ENCODE measurements at regions not wholly inside any gene's neighbourhood (a gene's known extent, or its start where the extent isn't known, plus 50 kb on each side); places are given as distances from the start of the nearest gene placed in this dataset.

DNA sequence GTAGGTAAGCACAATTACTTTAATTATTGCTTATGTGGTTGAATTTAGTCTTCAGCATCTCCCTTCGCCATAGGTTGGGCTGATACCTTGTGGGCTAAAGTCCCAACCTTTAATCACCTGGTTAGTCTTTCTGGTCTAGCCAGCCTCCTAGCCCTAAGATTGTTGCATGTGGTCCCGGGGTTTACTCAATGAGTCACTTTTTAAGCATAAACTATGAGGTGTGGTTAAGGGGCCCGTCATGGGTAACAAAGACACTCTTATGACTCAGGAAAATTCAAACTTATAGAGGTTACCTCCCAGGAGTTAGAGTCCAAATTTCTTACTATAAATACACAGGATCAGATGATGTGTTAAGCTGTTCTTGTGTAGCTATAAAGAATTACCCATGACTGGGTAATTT lies 841.6 kb downstream of the TRIB2 start:
- no peaks in the 10 kb centered on the region for H3K36me3 Mint-ChIP-seq
- Histone ChIP-seq H3K27me3 (replicated peaks in 1 of 2; ENCODE audit: control insufficient read depth in 2 of 2, extremely low read depth in 1 of 2, insufficient read depth in 2 of 2, low read length in 1 of 2) (no peaks in the 10 kb centered on the region), H3K36me3 (ENCODE audit: control insufficient read depth in 2 of 2, extremely low read depth in 1 of 2, insufficient read depth in 1 of 2, low read length in 1 of 2) (no peaks in the 10 kb centered on the region), H3K27ac (ENCODE audit: low read length) (no peak overlapping the region), H3K4me3 (ENCODE audit: control insufficient read depth in 1 of 2, extremely low read depth in 1 of 2, low read length in 1 of 2) (no peak overlapping the region), H3K4me1 (ENCODE audit: control insufficient read depth in 1 of 2, extremely low read depth in 1 of 2, insufficient read depth in 2 of 2, low read length in 2 of 2) (no peaks in the 10 kb centered on the region), H3K9me3 (no peaks in the 10 kb centered on the region)
- ChIA-PET CTCF (no interaction called here), POLR2A (no interaction called here)
- peaks cover 4 to 10% (median 5%) of the 10 kb centered on the region in 3 donors for H3K9me3 Mint-ChIP-seq
- H3K27ac Mint-ChIP-seq: no peak overlapping the region
- H3K4me1 Mint-ChIP-seq: no peaks in the 10 kb centered on the region
- no CpG with 5 or more reads among the region's 3 CpGs for WGBS (ENCODE audit: insufficient coverage)
- H3K4me3 Mint-ChIP-seq: no peak overlapping the region
- H3K27me3 Mint-ChIP-seq: no peaks in the 10 kb centered on the region
- ATAC-seq (replicated peaks in 1 of 4) (no peak), DNase-seq (no peak)

DNA sequence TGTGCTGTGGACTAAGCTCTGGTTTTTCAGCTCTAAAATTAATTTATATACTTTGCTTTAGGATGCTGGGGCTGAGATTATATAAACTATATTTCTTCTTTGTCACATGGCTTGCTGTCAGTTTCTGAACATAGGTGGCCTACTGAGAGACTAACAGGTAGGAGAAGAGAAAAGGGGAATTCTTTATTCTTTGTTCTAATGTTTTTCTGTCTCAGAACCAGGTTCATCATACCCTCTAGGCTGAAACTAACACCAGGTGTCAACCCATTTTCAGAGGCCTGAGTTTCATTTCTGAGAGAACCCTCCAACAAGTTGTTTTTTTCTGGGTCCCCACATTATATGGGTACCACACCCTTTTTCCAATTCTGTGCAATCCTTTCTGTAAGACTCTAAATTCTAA lies 843.6 kb downstream of the TRIB2 start:
- Mint-ChIP-seq H3K4me1 (no peaks in the 10 kb centered on the region), H3K27me3 (no peaks in the 10 kb centered on the region), H3K36me3 (no peaks in the 10 kb centered on the region), H3K27ac (no peak overlapping the region), H3K4me3 (no peak overlapping the region), H3K9me3 (peaks cover 4 to 10% (median 5%) of the 10 kb centered on the region in 3 donors)
- H3K27ac ChIP-seq (ENCODE audit: low read length): no peak overlapping the region
- no peaks in the 10 kb centered on the region for H3K36me3 ChIP-seq (ENCODE audit: control insufficient read depth in 2 of 2, extremely low read depth in 1 of 2, insufficient read depth in 1 of 2, low read length in 1 of 2)
- no peak overlapping the region for H3K4me3 ChIP-seq (ENCODE audit: control insufficient read depth in 1 of 2, extremely low read depth in 1 of 2, low read length in 1 of 2)
- no peak for ATAC-seq (replicated peaks in 1 of 4)
- H3K9me3 ChIP-seq: no peaks in the 10 kb centered on the region
- DNase-seq: no peak
- no peaks in the 10 kb centered on the region for H3K27me3 ChIP-seq (replicated peaks in 1 of 2; ENCODE audit: control insufficient read depth in 2 of 2, extremely low read depth in 1 of 2, insufficient read depth in 2 of 2, low read length in 1 of 2)
- H3K4me1 ChIP-seq (ENCODE audit: control insufficient read depth in 1 of 2, extremely low read depth in 1 of 2, insufficient read depth in 2 of 2, low read length in 2 of 2): no peaks in the 10 kb centered on the region
- ChIA-PET POLR2A (no interaction called here), CTCF (no interaction called here)

DNA sequence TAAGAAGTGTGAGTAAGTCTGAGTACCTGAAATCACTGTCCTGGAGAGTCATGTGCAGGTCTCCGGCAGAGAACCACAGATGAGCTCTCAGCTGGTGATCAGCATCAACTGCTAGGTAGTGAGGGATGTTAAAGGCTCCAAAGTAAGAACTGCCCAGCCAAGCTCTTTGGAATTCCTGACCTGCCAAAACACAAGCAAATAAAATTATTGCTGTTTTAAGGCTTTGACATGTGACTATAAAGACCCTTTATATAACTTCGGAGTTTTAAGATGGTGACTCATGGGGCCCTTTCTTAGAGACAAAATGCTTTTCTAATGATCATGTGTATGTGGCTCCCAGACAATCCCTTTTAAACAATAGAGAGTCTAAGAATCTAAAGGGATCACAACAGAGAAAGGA lies 855.7 kb downstream of the TRIB2 start:
- H3K27ac ChIP-seq (ENCODE audit: low read length): no peak overlapping the region
- 100% methylated on average over 1 of the region's 2 CpGs for WGBS (ENCODE audit: insufficient coverage)
- H3K27me3 ChIP-seq (replicated peaks in 1 of 2; ENCODE audit: control insufficient read depth in 2 of 2, extremely low read depth in 1 of 2, insufficient read depth in 2 of 2, low read length in 1 of 2): no peaks in the 10 kb centered on the region
- H3K4me1 ChIP-seq (ENCODE audit: control insufficient read depth in 1 of 2, extremely low read depth in 1 of 2, insufficient read depth in 2 of 2, low read length in 2 of 2): no peaks in the 10 kb centered on the region
- Mint-ChIP-seq H3K27me3 (no peaks in the 10 kb centered on the region), H3K4me1 (no peaks in the 10 kb centered on the region), H3K27ac (no peak overlapping the region), H3K4me3 (no peak overlapping the region), H3K36me3 (no peaks in the 10 kb centered on the region), H3K9me3 (peaks cover 0 to 6% (median 2%) of the 10 kb centered on the region in 3 donors)
- ATAC-seq (replicated peaks in 1 of 4) (no peak), DNase-seq (no peak)
- CTCF ChIA-PET: no interaction called here
- no peak overlapping the region for H3K4me3 ChIP-seq (ENCODE audit: control insufficient read depth in 1 of 2, extremely low read depth in 1 of 2, low read length in 1 of 2)
- POLR2A ChIA-PET: no interaction called here
- H3K36me3 ChIP-seq (ENCODE audit: control insufficient read depth in 2 of 2, extremely low read depth in 1 of 2, insufficient read depth in 1 of 2, low read length in 1 of 2): no peaks in the 10 kb centered on the region
- H3K9me3 ChIP-seq: no peaks in the 10 kb centered on the region

DNA sequence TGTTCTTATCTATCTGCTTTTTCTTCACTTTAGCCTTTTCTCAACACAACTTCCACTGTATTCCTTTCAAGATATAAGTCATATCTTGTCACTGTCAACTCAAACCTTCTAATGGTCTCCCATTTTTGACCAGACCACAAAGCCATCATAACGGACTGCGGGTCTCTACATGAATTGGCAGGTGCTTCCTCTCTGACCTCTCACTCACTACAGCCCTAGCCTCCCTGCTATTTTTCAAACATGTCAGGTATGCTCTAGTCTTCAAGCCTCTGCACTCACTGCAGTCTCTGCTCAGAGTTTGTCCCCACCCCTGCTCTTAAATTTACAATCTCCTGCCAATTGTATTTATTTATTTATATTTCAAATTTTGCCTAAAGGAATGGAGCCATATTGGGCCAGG lies 858.1 kb downstream of the TRIB2 start:
- ChIA-PET POLR2A (no interaction called here), CTCF (no interaction called here)
- ATAC-seq (replicated peaks in 1 of 4): no peak
- Mint-ChIP-seq H3K36me3 (no peaks in the 10 kb centered on the region), H3K9me3 (peaks cover 0 to 6% (median 2%) of the 10 kb centered on the region in 3 donors), H3K4me3 (no peak overlapping the region), H3K27me3 (no peaks in the 10 kb centered on the region), H3K4me1 (no peaks in the 10 kb centered on the region), H3K27ac (no peak overlapping the region)
- WGBS (ENCODE audit: insufficient coverage): 75% methylated on average over 2 of the region's 2 CpGs
- Histone ChIP-seq H3K9me3 (no peaks in the 10 kb centered on the region), H3K27ac (ENCODE audit: low read length) (no peak overlapping the region), H3K36me3 (ENCODE audit: control insufficient read depth in 2 of 2, extremely low read depth in 1 of 2, insufficient read depth in 1 of 2, low read length in 1 of 2) (no peaks in the 10 kb centered on the region), H3K4me3 (ENCODE audit: control insufficient read depth in 1 of 2, extremely low read depth in 1 of 2, low read length in 1 of 2) (no peak overlapping the region), H3K27me3 (replicated peaks in 1 of 2; ENCODE audit: control insufficient read depth in 2 of 2, extremely low read depth in 1 of 2, insufficient read depth in 2 of 2, low read length in 1 of 2) (no peaks in the 10 kb centered on the region), H3K4me1 (ENCODE audit: control insufficient read depth in 1 of 2, extremely low read depth in 1 of 2, insufficient read depth in 2 of 2, low read length in 2 of 2) (no peaks in the 10 kb centered on the region)
- DNase-seq: no peak

DNA sequence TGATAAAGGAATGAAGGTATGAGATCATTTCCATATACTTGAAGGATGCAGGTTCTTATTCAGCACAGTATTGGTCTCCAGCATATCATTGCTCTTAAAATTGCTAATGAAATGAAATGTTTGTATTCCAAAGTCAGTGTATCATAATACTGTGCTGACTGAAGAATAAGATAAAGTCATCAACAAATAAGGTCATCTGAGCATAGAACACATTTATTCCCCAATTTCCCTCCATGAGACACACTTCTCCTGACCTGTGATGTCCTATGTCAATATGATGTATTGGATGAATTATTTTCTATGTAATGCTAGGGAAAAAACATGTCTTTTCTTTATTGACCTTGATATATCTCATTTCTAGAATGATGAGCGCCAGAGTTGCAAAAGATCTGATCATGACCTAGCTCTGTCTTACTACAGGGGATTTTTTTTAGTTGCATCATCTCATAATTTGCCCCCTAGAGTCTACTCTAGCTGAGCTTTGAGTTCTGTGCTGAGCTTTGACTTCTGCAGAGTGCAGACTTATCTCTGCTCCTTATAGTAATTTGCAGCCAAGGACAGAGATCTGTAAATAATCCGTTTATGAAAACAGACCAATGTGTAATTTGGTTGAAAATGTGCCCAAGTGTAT lies 859.8 kb downstream of the TRIB2 start:
- H3K27ac Mint-ChIP-seq: no peak overlapping the region
- Histone ChIP-seq H3K36me3 (ENCODE audit: control insufficient read depth in 2 of 2, extremely low read depth in 1 of 2, insufficient read depth in 1 of 2, low read length in 1 of 2) (no peaks in the 10 kb centered on the region), H3K4me3 (ENCODE audit: control insufficient read depth in 1 of 2, extremely low read depth in 1 of 2, low read length in 1 of 2) (no peak overlapping the region), H3K27ac (ENCODE audit: low read length) (no peak overlapping the region), H3K27me3 (replicated peaks in 1 of 2; ENCODE audit: control insufficient read depth in 2 of 2, extremely low read depth in 1 of 2, insufficient read depth in 2 of 2, low read length in 1 of 2) (no peaks in the 10 kb centered on the region), H3K4me1 (ENCODE audit: control insufficient read depth in 1 of 2, extremely low read depth in 1 of 2, insufficient read depth in 2 of 2, low read length in 2 of 2) (no peaks in the 10 kb centered on the region), H3K9me3 (no peaks in the 10 kb centered on the region)
- ChIA-PET POLR2A (no interaction called here), CTCF (no interaction called here)
- DNase-seq (no peak), ATAC-seq (replicated peaks in 1 of 4) (no peak)
- no CpG with 5 or more reads among the region's 2 CpGs for WGBS (ENCODE audit: insufficient coverage)
- H3K4me3 Mint-ChIP-seq: no peak overlapping the region
- peaks cover 0 to 6% (median 2%) of the 10 kb centered on the region in 3 donors for H3K9me3 Mint-ChIP-seq
- H3K4me1 Mint-ChIP-seq: no peaks in the 10 kb centered on the region
- H3K27me3 Mint-ChIP-seq: no peaks in the 10 kb centered on the region
- H3K36me3 Mint-ChIP-seq: no peaks in the 10 kb centered on the region

DNA sequence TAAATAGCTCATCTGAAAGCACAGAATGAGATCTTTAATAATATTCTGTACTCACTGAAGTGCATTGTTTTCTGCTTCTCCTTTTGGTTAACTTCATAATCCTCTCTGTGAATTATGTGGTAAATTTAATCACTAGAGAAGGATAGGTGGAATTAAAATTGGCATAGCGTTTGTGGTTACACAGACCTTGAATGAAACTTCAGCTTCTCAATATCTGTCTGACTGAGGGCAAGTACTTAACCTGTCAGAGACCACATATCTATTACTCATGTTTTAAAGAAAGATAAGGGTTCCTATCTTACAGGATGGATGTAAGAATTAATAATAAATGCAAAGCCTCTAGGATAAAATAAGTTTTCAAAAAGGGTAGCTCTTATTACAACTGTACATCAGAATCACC lies 861.8 kb downstream of the TRIB2 start:
- H3K9me3 ChIP-seq: no peaks in the 10 kb centered on the region
- H3K36me3 ChIP-seq (ENCODE audit: control insufficient read depth in 2 of 2, extremely low read depth in 1 of 2, insufficient read depth in 1 of 2, low read length in 1 of 2): no peaks in the 10 kb centered on the region
- Mint-ChIP-seq H3K9me3 (peaks cover 0 to 5% (median 0%) of the 10 kb centered on the region in 3 donors), H3K27ac (no peak overlapping the region), H3K4me1 (no peaks in the 10 kb centered on the region), H3K36me3 (no peaks in the 10 kb centered on the region), H3K4me3 (no peak overlapping the region), H3K27me3 (no peaks in the 10 kb centered on the region)
- H3K4me3 ChIP-seq (ENCODE audit: control insufficient read depth in 1 of 2, extremely low read depth in 1 of 2, low read length in 1 of 2): no peak overlapping the region
- no peaks in the 10 kb centered on the region for H3K27me3 ChIP-seq (replicated peaks in 1 of 2; ENCODE audit: control insufficient read depth in 2 of 2, extremely low read depth in 1 of 2, insufficient read depth in 2 of 2, low read length in 1 of 2)
- H3K27ac ChIP-seq (ENCODE audit: low read length): no peak overlapping the region
- DNase-seq (no peak), ATAC-seq (replicated peaks in 1 of 4) (no peak)
- ChIA-PET POLR2A (no interaction called here), CTCF (no interaction called here)
- no CpG with 5 or more reads among the region's 1 CpG for WGBS (ENCODE audit: insufficient coverage)
- H3K4me1 ChIP-seq (ENCODE audit: control insufficient read depth in 1 of 2, extremely low read depth in 1 of 2, insufficient read depth in 2 of 2, low read length in 2 of 2): no peaks in the 10 kb centered on the region

DNA sequence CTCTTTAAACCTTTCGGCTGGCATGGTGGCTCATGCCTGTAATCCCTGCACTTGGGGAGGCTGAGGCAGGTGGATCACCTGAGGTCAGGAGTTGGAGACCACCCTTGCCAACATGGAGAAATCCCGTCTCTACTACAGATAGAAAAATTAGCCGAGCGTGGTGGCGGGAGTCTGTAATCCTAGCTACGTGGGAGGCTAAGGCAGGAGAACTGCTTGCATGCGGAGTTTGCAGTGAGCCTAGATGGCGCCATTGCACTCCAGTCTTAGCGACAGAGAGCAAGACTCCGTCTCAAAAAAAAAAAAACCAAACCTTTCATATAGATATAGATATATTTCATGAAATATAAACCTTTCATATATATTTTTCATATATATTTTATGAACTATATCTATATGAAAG lies 864.7 kb downstream of the TRIB2 start:
- Mint-ChIP-seq H3K27ac (no peak overlapping the region), H3K36me3 (no peaks in the 10 kb centered on the region), H3K27me3 (no peaks in the 10 kb centered on the region), H3K9me3 (peaks cover 0 to 3% (median 0%) of the 10 kb centered on the region in 3 donors), H3K4me1 (no peaks in the 10 kb centered on the region), H3K4me3 (no peak overlapping the region)
- Histone ChIP-seq H3K27ac (ENCODE audit: low read length) (no peak overlapping the region), H3K36me3 (ENCODE audit: control insufficient read depth in 2 of 2, extremely low read depth in 1 of 2, insufficient read depth in 1 of 2, low read length in 1 of 2) (no peaks in the 10 kb centered on the region), H3K27me3 (replicated peaks in 1 of 2; ENCODE audit: control insufficient read depth in 2 of 2, extremely low read depth in 1 of 2, insufficient read depth in 2 of 2, low read length in 1 of 2) (no peaks in the 10 kb centered on the region), H3K4me3 (ENCODE audit: control insufficient read depth in 1 of 2, extremely low read depth in 1 of 2, low read length in 1 of 2) (no peak overlapping the region), H3K4me1 (ENCODE audit: control insufficient read depth in 1 of 2, extremely low read depth in 1 of 2, insufficient read depth in 2 of 2, low read length in 2 of 2) (no peaks in the 10 kb centered on the region), H3K9me3 (no peaks in the 10 kb centered on the region)
- CTCF ChIA-PET: no interaction called here
- no peak for DNase-seq
- WGBS (ENCODE audit: insufficient coverage): 96% methylated on average over 5 of the region's 10 CpGs
- POLR2A ChIA-PET: no interaction called here
- no peak for ATAC-seq (replicated peaks in 1 of 4)

Data from T-cell (primary cell).